Aorta (tissue), 5 donors: ENCODE measurements at regions not wholly inside any gene's neighbourhood (a gene's known extent, or its start where the extent isn't known, plus 50 kb on each side); places are given as distances from the start of the nearest gene placed in this dataset.
"Not testable (repeated sequence)": the region's sequence is repeated elsewhere in the genome, so short reads cannot be mapped to it uniquely, and the experiment has no call there.

Source experiments
- ATAC-seq: fragments of 200-7000 bp; cut with Tn5 transposase; one replicate; pipeline ENCODE4 v1.9.1; 2022; ENCODE audit warnings: moderate library complexity; ENCODE audit not compliant: low FRiP score
- DNase-seq, 2 donors: peaks; one replicate each; pipeline ENCODE4 v3.0.0-alpha.2; 2020
- H3K27ac ChIP-seq, 2 donors: one replicate each; pipeline ENCODE4 v1.5.1; 2013; ENCODE audit warnings: low read length in 2 of 2, mild to moderate bottlenecking in 2 of 2, moderate library complexity in 2 of 2, control low read depth in 1 of 2, inconsistent platforms in 1 of 2, low read depth in 1 of 2
- H3K27me3 ChIP-seq, 2 donors: one replicate each; pipeline ENCODE4 v1.6.1; 2013; ENCODE audit warnings: control low read depth in 1 of 2, low read length in 1 of 2, mild to moderate bottlenecking in 1 of 2, moderate library complexity in 1 of 2; ENCODE audit not compliant: insufficient read depth in 2 of 2, control insufficient read depth in 1 of 2
- H3K36me3 ChIP-seq, 2 donors: one replicate each; pipeline ENCODE4 v1.6.1; 2013; ENCODE audit warnings: control low read depth in 1 of 2, low read length in 1 of 2, mild to moderate bottlenecking in 1 of 2; ENCODE audit not compliant: insufficient read depth in 2 of 2, control insufficient read depth in 1 of 2
- H3K4me1 ChIP-seq, 2 donors: one replicate each; pipeline ENCODE4 v1.6.1; 2013; ENCODE audit warnings: low read length in 2 of 2, control low read depth in 1 of 2, mild to moderate bottlenecking in 1 of 2, moderate library complexity in 1 of 2; ENCODE audit not compliant: insufficient read depth in 2 of 2, control insufficient read depth in 1 of 2
- H3K4me3 ChIP-seq, 2 donors: one replicate each; pipeline ENCODE4 v1.5.1; 2013; ENCODE audit warnings: low read length in 2 of 2, control low read depth in 1 of 2, mild to moderate bottlenecking in 1 of 2
- H3K9me3 ChIP-seq: one replicate; pipeline ENCODE4 v1.6.1; 2013; ENCODE audit warnings: mild to moderate bottlenecking, low read length; ENCODE audit not compliant: control insufficient read depth
- WGBS, 2 donors: extraction: QIAGEN DNeasy Blood & Tissue Kit; methylation state at CpG; one replicate each; pipeline ENCODE4 v1.1.7; 2013; 5-methylcytosine and 5-hydroxymethylcytosine counted together
- intact Hi-C, 2 donors: fragments of 100-400 bp; cut with DNase I; formaldehyde crosslinking; loops; one replicate each; pipeline versions ENCODE4 v1.14.2 to v1.15.0; 2022
- donor health status: healthy with polysubstance abuse.
- donor health status: Bipolar disorder and iron deficiency.
- donor health status: DM: no; HTN: no; CAD: no.
- donor health status: DM: no; HTN: no; CAD: no.
- donor health status: DM: yes; HTN: yes; CAD: no.

GRCh38 chr3:33947272-33948195, 149.1 kb downstream of the PDCD6IP start:
- no peak overlapping the region for H3K4me3 ChIP-seq
- intact Hi-C loops, result no loop called here
- ATAC-seq (no peak), DNase-seq (no peak)
- no peaks in the 10 kb centered on the region for H3K27me3 ChIP-seq
- H3K4me1 ChIP-seq, result no peaks in the 10 kb centered on the region
- no peak overlapping the region for H3K27ac ChIP-seq
- no peaks in the 10 kb centered on the region for H3K9me3 ChIP-seq
- H3K36me3 ChIP-seq, result no peaks in the 10 kb centered on the region
- 75 to 77% methylated on average over 4 of the region's 4 CpGs for WGBS, 2 donors

- H3K4me1 ChIP-seq, result no peaks in the 10 kb centered on the region
- no peaks in the 10 kb centered on the region for H3K9me3 ChIP-seq
- H3K36me3 ChIP-seq, result no peaks in the 10 kb centered on the region
- no peaks in the 10 kb centered on the region for H3K27me3 ChIP-seq
- H3K27ac ChIP-seq, result no peak overlapping the region
- ATAC-seq, result no peak
- intact Hi-C loops, result no loop called here
- WGBS, 2 donors, result 64 to 69% methylated on average over 1 of the region's 1 CpG
- H3K4me3 ChIP-seq, result no peak overlapping the region
- no peak for DNase-seq
These were observed 150.6 kb downstream of the PDCD6IP start for GRCh38 chr3:33949074-33949473.

GRCh38 chr3:33954956-33955355, 156.5 kb downstream of the PDCD6IP start:
- no peak for ATAC-seq
- DNase-seq, result no peak
- Histone ChIP-seq H3K9me3 (peaks cover 2% of the 10 kb centered on the region), H3K4me1 (no peaks in the 10 kb centered on the region), H3K27me3 (no peaks in the 10 kb centered on the region), H3K4me3 (no peak overlapping the region), H3K36me3 (no peaks in the 10 kb centered on the region), H3K27ac (no peak overlapping the region)
- intact Hi-C loops, result no loop called here
- WGBS, 2 donors, result 88 to 92% methylated on average over 3 of the region's 3 CpGs

DNA sequence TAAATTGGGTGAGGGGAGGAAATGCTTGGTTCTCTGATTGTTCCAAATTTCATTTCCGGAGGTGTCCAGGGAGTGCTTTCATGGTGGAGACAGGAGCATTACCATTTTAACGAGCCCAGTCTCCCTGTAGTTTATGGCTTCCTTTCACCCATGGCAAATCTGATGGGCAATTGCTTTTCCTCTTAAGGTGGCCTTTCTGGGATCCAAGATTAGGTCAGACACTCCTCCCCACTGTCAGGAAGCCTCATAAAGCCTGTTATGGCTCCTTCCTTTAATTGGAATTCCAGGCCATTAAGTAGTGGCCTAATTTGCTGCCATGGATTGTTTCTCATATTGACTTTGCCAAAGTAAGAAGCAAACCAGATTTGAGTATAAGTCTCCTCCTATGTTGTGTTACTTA, 157.8 kb downstream of the PDCD6IP start:
- Histone ChIP-seq H3K27ac (no peak overlapping the region), H3K36me3 (no peaks in the 10 kb centered on the region), H3K27me3 (no peaks in the 10 kb centered on the region), H3K4me3 (no peak overlapping the region), H3K9me3 (peaks cover 2% of the 10 kb centered on the region), H3K4me1 (no peaks in the 10 kb centered on the region)
- ATAC-seq (no peak), DNase-seq (no peak)
- intact Hi-C loops, result no loop called here
- WGBS, 2 donors, result 90 to 93% methylated on average over 2 of the region's 2 CpGs

GRCh38 chr3:33956776-33957175, 158.3 kb downstream of the PDCD6IP start:
- Histone ChIP-seq H3K4me3 (no peak overlapping the region), H3K36me3 (no peaks in the 10 kb centered on the region), H3K9me3 (peaks cover 2% of the 10 kb centered on the region), H3K27me3 (no peaks in the 10 kb centered on the region), H3K4me1 (no peaks in the 10 kb centered on the region), H3K27ac (no peak overlapping the region)
- DNase-seq (no peak), ATAC-seq (no peak)
- 92 to 94% methylated on average over 4 of the region's 4 CpGs for WGBS, 2 donors
- intact Hi-C loops, result no loop called here

DNA sequence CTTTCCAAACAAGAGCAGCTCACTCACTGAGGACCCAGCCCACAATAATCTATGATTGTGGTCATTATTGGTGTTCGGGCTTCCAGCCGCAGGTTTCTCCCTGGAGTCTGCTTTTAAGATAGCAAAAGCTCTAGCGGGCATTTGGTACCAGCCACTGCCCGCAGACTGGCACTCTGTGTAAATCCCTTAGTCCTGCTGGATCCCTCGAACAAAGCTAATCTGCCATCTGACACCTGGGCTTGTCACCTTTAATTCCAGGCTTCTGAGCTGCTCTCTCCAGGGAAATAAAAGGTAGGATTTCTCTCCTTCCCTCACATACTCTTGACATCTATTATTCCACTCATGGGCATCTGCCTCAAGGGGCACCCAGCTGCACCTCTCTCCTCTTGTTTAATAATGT, 158.7 kb downstream of the PDCD6IP start:
- WGBS, 2 donors, result 97% methylated on average over 5 of the region's 5 CpGs
- no peak overlapping the region for H3K4me3 ChIP-seq

DNA sequence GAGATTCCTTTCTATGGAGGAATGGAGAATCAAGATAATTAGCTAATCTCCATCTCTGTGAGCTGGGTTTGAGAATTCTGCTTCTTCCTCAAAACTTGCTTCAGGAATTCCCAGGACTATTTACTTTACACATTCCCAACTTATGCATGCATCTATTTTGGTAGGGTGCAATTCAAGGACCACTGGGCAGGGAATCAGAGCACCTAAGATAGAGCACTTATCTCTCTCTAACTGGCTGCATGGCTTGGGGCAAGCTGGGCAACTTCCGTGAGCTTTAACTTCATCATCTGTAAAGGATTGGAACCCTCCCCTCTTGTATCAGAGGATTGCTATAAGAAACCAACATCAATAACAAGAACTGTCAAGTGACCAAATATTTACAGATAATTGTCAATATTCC, 160.2 kb downstream of the PDCD6IP start:
- no peak for DNase-seq
- no peak overlapping the region for H3K27ac ChIP-seq
- intact Hi-C loops, result no loop called here
- no peaks in the 10 kb centered on the region for H3K27me3 ChIP-seq
- 26 to 34% methylated on average over 1 of the region's 1 CpG for WGBS, 2 donors
- H3K4me3 ChIP-seq, result no peak overlapping the region
- H3K4me1 ChIP-seq, result no peaks in the 10 kb centered on the region
- no peak for ATAC-seq
- H3K9me3 ChIP-seq, result peaks cover 9% of the 10 kb centered on the region
- no peaks in the 10 kb centered on the region for H3K36me3 ChIP-seq

More for the DNA sequence above, 158.7 kb downstream of the PDCD6IP start:
- Histone ChIP-seq H3K9me3 (peaks cover 2% of the 10 kb centered on the region), H3K36me3 (no peaks in the 10 kb centered on the region), H3K27me3 (no peaks in the 10 kb centered on the region), H3K27ac (no peak overlapping the region), H3K4me1 (no peaks in the 10 kb centered on the region)
- intact Hi-C loops, result no loop called here
- no peak for ATAC-seq
- no peak for DNase-seq

DNA sequence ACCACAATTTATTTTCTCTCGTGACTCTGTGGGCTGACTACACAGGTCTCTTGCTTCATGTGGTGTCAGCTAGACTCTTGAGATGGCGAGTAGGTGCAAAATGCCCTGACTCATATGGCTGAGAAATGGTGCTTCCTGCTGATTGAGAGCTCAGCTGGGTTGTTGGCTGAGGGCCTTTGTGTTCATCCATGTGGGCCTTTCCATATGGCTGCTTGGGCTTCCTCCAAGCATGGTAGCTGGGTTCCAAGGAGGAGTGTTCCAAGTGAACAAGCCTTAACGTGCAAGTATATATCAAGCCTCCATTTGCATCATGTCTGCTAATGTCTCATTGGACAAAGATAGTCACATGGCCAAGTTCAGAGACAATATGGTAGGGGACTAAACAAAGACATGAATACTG, 164.0 kb downstream of the PDCD6IP start:
- no peaks in the 10 kb centered on the region for H3K27me3 ChIP-seq
- intact Hi-C loops, result no loop called here
- peaks cover 10% of the 10 kb centered on the region for H3K9me3 ChIP-seq
- WGBS, 2 donors, result 89 to 90% methylated on average over 3 of the region's 3 CpGs
- ATAC-seq (no peak), DNase-seq (no peak)
- H3K4me1 ChIP-seq, result no peaks in the 10 kb centered on the region
- no peak overlapping the region for H3K4me3 ChIP-seq
- H3K27ac ChIP-seq, result no peak overlapping the region
- H3K36me3 ChIP-seq, result no peaks in the 10 kb centered on the region

GRCh38 chr3:33970180-33970579, 171.8 kb downstream of the PDCD6IP start:
- H3K27ac ChIP-seq, H3K4me3 ChIP-seq, intact Hi-C loops, DNase-seq, ATAC-seq, H3K4me1 ChIP-seq, H3K36me3 ChIP-seq, H3K27me3 ChIP-seq: not testable (repeated sequence)
- peaks cover 10% of the 10 kb centered on the region for H3K9me3 ChIP-seq
- 86 to 90% methylated on average over 7 of the region's 7 CpGs for WGBS, 2 donors
